GM19351 (cell line): ENCODE measurements at regions not wholly inside any gene's neighbourhood (a gene's known extent, or its start where the extent isn't known, plus 50 kb on each side); places are given as distances from the start of the nearest gene placed in this dataset.
"Not testable (repeated sequence)": the region's sequence is repeated elsewhere in the genome, so short reads cannot be mapped to it uniquely, and the experiment has no call there.

Source experiments
- ATAC-seq: cut with Tn5 transposase; IDR thresholded peaks from one replicate; pipeline ENCODE4 v1.9.1; 2021; ENCODE audit warnings: mild to moderate bottlenecking, moderate library complexity; ENCODE audit not compliant: unreplicated experiment

DNA sequence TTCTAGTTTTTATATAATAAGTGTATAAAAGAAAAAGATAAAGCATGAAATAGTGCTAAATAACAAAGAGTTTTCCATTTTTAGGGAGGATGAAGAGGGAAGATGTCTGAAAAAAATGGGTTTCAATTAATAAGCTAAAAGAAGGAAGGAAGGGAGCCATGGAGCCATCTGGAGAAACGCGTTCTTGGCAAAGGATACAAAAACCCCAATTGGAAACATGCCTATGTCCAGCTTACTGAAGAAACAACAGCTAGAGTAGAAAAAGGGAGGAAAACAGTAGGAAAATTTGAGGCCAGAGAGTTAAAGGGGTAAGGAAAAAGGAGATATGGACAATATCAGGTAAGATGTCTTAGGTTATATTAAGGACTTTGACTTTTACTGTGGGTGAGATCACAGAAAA lies 416.2 kb upstream of the GHITM start:
- ATAC-seq, result no peak

DNA sequence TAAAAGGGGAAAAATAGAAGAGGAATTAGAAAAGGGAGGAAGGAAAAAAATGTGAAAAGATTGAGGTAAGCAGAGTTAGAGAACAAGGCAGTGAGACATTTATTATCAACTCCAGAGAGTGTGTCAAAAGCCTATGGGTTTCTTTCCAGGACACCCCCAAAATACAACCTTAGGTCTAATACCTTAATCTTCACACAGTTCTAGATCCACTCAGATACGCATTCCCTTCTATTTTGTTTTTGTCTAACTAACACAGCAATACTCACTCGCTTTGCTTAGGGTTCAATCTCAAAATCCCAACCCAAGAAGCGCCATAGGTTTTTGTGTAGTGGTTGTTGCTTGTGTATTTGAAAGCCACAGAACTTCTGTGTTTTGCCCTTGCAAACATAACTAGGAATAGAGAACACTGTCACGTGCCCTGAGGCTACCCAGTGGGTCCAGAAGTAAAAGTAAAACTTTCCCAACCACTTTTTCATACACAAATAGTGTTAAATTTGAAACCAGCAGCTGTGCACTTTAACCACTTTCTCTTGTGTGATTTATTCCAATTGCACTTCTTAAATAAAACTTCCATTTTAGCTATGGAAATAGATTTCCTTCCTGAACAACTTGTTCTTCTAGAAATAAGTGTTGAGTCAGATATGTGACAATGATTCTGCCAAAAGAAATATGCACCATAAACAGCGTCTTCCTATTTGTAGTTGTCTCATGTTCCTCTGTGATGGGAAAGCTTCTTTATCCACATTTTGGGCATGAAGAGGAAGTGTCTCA lies 414.7 kb upstream of the GHITM start:
- peak; percentile 90 for ATAC-seq

DNA sequence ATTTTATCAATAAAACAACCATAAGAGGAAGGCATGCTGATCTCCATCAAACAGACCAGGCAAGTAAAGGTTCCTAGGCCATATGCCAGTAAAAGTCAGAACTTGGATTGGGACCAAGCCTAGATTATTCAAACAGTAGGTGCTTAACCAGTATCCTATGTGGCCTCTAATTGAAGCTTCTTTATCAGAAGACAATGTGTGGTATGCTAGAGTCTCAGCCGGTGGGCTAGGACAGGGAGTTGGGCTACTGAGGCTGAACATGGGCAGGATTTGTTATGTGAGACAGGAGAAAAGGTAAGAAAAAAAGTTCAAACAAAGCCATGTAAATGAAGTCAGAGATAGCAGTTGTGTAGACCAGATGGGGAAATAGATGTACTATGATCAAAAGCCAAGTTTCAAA lies 413.7 kb upstream of the GHITM start:
- ATAC-seq, result no peak

DNA sequence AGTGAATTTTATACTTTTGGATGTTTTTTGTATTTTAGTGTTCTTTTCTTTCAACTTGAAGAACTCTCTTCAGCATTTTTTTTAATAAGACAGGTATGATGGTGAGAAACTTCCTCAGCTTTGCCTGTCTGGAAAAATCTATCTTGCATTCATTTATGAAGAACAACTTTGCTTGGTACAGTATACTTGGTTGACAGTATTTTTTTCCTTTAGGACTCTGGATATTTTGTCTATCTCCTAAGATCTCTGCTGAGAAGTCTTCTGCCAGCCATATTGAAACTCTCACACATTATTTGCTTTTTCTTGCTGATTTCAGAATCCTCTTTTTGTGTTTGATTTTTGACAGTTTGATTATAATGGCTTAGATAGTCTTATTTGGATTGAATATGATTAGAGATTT lies 405.0 kb upstream of the GHITM start:
- ATAC-seq, result no peak

DNA sequence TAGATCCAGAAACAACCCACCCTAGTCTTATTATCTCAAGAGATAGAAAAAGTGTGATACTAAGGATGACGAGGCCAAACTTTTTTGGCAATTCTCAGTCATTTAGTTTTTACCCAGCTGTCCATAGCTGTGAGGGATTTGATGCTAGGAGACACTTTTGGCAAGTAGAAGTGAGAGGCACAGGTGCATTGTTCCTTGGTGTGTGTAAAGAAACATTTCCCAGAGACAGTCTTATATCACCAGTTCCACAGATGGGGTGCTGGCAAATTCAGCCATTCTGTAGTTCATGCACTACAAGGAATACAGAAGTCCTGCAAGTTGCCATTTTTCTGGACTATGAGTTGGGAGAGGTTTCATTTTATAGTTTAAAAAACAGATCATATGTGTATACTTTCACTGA lies 403.3 kb upstream of the GHITM start:
- ATAC-seq, result no peak

DNA sequence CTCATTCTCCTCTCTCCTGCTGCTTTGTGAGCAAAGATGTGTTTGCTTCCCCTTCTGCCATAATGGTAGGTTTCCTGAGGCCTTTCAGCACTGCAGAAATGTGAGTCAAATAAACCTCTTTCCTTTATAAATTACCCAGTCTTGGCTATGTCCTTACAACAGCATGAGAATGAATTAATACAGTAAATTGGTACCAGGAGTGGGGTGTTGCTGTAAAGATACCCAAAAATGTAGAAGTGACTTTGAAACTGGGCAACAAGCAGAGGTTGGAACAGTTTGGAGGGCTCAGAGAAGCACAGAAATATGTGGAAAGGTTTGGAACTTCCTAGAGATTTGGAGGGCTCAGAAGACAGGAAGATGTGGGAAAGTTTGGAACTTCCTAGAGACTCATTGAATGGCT lies 388.7 kb upstream of the GHITM start:
- ATAC-seq, result no peak

DNA sequence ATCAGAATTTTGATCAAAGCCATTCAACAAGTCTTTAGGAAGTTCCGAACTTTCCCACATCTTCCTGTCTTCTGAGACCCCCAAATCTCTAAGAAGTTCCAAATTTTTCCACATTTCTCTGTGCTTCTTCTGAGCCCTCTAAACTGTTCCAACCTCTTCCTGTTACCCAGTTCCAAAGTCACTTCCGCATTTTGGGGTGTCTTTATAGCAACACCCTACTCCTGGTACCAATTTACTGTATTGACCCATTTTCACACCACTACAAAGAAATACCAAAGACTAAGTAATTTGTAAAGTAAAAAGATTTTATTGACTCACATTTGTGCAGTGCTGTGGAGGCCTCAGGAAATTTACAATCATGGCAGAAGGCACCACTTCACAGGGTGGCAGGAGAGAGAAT lies 385.8 kb upstream of the GHITM start:
- ATAC-seq, result no peak

DNA sequence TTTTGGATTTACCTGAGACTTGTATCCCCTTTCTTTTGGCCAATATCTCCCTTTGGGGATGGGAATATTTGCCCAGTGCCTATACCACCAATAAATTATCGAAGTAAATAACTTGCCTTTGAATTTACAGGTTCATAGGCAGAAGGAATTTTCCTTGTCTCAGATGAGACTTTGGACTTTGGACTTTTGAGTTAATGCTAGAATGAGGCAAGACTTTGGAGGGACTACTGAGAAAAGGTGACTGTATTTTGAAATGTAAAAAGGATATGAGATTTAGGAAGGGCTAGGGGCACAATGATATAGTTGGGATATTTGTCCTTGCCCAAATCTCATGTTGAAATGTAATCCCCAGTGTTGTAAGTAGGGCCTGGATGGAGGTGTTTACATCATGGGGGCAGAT lies 384.5 kb upstream of the GHITM start:
- ATAC-seq, result no peak

DNA sequence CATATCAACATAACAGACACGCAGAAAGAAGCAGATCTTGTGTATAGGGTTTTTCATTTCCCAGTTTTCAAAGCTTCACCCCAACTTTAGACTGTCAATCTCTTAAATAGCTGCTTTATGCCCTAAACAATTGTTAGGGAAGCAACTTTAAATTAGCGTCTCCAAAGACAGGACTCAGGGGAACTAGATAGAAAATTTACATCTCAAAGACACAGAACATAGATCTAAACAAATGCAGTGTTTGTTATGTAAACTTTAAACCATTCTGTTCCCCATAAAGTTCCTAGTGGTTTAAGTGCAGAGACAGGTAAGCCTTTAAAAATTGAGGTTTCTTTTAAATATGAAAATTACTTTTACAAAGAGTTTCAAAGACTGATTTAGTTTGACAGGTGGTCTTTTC lies 379.2 kb upstream of the GHITM start:
- no peak for ATAC-seq

DNA sequence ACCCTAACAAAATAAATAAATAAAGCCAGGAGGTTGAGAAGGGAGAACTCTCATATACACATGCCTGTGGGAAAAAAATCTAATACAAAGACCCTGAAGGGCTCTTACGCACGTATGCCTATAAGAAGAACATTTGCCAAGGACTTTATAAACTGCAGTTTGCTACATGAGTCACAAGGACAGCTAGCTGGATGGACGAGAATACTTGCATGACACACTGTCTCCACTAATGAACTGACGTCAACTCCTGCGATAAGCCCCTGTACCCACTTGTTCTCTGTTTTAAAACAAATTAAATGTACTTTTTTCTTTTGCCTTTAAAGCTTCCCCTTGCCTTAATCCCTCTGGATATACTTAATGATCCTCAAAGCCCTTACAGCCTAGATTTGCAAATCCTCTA lies 374.6 kb upstream of the GHITM start:
- ATAC-seq, result no peak

DNA sequence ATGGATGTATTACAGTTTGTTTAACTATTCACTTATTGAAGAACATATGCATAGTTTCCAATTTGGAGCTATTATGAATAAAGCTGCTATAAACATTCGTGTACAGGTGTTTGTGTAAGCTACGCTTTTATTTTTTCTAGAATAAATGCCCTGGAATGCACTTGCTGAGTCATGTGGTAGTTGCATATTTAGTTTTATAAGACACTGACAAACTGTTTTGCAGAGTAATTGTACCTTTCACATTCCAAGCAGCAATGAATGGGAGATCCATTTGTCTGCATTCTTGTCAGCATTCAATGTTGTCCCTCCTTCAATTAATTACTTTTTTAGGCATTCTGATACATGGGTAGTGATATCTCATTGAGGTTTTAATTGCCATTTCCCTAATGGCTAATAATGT lies 373.6 kb upstream of the GHITM start:
- no peak for ATAC-seq

DNA sequence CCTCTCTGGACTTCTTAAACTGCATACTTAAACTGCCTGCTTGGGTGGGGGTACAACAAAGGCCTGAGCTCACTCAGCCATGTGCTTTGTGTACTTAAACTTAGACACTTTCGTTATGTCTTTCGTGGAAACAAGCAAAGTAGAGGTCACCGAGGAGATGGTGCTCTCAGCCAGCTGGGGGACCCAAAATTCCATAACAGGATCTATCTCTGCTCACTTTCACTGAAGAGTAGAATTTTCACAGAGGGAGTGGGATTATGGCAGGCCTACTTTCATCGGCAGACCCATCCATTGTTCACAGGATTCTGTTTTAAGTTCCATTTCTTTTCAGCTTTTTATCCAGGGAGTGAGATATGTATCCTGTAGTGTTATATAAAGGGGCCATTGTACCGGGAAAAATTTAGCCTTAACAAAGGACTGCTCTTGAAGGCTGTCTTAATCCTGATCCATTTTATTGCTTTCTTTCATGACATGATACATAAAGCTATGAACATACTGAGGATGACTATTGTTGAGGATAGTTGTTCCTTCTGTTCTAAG lies 370.0 kb upstream of the GHITM start:
- ATAC-seq, result no peak

DNA sequence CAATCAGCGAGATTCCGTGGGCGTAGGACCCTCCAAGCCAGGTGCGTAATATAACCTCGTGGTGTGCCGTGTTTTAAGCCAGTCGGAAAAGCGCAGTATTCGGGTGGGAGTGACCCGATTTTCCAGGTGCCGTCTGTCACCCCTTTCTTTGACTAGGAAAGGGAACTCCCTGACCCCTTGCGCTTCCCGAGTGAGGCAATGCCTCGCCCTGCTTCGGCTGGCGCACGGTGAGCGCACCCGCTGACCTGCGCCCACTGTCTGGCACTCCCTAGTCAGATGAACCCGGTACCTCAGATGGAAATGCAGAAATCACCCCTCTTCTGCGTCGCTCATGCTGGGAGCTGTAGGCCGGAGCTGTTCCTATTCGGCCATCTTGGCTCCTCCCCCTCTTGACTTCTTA lies 352.6 kb upstream of the GHITM start:
- ATAC-seq, result not testable (repeated sequence)

DNA sequence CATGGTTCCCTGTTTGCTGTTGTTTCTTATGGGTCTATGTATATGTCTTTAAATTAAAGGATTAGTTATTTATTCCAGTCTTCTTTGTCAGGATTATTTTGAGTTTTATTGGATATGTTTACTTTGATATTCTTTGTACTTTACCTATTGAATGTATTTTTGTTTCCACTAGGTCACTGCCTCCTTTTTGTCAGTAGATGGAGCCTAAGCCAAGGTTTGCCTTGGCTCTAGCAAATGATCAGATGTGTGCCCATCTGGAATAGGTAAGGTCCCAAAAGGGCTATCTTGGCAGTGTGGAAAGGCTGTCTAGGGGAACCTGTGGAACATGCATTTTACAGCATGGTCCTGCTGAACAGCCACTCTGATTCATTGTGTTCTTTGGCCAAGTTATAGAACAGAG lies 337.3 kb upstream of the GHITM start:
- ATAC-seq, result no peak

DNA sequence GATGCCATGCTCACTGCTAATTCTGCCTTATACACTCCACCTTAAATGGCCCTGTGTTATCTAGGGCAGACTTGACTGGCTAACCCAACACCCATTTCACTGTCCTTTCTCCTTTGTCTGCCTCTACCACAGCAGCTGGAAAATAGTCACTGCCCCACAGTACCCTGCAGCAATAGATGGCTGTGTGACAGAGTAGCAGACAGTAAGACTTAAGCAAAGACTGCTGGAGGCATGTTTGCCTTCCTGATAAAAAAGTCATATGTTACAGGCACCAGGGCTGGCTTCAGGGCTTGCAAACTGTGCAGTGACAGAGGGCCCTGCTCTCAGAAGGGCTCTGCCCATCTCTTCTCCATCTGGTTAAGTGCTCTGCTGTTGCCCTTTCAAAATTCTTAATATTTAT lies 332.6 kb upstream of the GHITM start:
- ATAC-seq, result no peak

DNA sequence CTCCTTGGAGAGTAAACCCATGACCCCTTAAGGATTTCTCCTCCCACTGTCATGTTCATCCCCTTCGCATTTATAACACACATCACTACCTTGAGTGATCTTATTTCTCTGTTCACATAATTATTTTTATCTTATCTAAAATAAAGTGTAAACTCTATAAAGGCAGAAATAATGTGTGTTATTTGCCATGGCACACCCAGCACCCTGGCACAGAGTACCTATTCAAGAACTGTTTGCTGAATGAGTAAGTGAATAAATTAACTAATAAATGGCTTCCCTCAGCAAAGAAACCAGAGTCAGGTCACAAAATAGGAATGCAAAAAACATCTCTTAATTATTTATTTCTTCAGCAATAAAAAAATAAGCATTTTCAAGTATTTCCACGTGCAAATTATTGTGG lies 330.3 kb upstream of the GHITM start:
- ATAC-seq, result no peak

DNA sequence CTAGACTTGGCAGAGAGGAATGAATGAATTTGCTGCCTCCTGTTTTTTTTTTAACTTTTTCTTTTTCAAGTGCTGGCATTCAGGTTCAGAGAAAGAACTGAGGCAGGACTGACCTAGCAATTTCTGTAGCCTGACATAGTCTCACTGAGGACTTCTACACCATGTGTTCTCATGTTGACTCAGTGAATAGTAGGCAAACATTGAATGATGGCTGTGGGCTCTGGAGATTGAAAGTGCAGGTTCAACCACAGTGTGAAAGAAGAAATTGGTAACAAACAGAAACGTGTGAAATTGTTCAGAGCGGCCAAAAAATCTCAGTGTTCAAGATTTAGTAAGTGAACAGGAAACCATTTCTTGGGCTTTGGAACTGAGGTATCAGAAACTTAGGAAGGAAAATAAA lies 322.4 kb upstream of the GHITM start:
- ATAC-seq, result peak; percentile 94

DNA sequence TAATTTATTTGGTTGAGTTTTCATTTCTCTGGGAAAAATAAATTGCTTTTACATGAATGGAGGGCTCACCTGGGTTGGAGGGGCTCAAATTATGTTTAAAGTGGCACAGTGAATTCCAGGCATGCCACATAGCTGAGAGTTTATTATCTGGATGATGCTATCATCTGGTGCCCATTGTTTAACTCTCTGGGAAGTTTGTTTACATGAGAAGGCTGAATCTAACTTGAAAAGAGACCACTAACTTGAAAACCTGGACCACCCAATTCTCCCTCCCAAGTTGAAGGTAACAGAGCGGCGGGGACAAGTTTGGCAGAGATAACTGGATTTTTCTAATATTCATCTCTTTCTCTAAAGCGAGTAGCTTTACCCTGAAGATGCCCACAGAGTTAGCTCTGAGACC lies 321.5 kb upstream of the GHITM start:
- ATAC-seq, result no peak

DNA sequence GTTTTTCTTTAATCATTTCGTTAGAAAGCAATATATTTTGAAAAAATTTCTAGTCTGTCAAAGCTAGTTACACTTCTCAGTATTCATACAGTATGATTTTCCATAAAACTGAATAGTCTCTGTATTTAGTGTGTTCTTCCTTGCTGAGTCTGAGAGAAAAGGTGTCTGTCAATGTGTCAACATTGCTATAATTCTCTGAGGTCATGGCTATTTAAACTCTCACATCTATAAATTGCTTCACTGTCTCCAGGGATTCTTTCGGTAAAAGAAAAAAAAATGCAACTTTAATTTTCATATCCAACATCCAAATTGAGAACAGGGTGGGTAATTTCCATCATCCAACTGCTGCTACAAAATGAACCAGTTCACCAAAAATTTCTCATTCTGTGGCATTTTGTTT lies 319.7 kb upstream of the GHITM start:
- ATAC-seq, result no peak

DNA sequence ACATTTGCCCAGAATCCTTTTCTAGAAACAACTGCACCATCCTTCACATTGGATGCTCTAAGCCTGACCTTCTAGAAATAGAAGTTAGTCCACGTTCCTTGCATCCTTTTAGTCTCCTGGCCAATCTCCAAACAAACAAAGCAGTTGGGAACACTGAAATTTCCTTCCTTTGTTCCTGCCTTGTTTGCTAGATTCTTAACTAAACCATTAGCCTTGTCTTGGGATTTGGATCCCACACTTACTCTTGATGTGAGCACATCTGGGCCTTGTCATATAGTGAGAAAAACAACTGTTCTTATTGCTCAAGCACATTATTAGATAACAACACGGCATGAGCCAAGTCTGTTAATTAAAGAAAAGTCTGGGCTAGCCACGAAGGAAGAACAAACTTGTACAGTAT lies 319.3 kb upstream of the GHITM start:
- no peak for ATAC-seq

DNA sequence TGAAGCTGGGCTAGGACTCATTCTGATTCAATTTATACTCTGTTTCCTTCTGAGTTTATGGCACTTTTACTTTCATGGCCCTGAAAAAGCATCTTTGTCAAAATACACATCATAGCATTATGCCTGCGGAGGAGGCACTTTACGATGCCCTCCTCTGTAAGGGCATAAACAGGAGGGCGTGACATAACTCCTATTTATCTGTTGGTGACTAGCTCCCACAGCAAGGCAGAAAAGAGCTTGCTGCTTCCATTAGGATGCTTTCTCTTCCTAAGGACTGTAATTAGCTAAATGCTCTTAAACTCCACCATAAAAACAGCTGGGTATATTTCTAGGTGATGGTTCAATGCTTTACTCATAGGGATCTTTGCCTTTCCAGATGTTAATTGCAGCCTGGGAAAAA lies 315.2 kb upstream of the GHITM start:
- ATAC-seq, result no peak

DNA sequence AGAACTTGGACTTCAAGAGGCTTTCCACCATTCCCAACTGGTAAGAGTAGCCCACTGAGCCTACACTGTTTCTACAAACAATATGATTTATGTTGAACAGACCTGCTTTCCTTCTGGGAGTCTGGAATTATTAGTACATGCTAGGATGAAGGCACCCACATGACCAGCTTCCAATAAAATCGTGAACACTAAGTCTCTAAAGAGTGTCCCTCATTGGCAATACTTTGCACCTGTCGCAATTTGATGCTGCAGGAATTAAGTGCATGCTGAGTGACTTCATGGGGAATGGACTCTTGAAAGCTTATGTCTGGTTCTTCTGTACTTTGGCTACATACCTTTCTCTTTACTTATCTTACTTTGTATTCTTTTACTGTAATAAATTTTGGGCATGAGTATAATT lies 305.2 kb upstream of the GHITM start:
- ATAC-seq, result no peak
